IMR-90 (cell line): ENCODE measurements at regions not wholly inside any gene's neighbourhood (a gene's known extent, or its start where the extent isn't known, plus 50 kb on each side); places are given as distances from the start of the nearest gene placed in this dataset.

ENCODE experiments used
- ATAC-seq: fragments of 200-7000 bp; cut with Tn5 transposase; 2 replicates; pipeline ENCODE4 v1.9.1; 2020; ENCODE audit warnings: low read depth, mild to moderate bottlenecking, moderate library complexity
- BruUV-seq: library from RNA; stranded (reverse); fragments of 400-500 nt; replicated peaks from 2 replicates; lab custom pipeline; 2021; lab: Mats Ljungman, UMichigan
- CTCF ChIA-PET: fragments of 300-600 bp; formaldehyde crosslinking; extraction: SDS; loops from one replicate; lab custom pipeline; 2021; ENCODE audit warnings: antibody characterized with exemption; lab: Yijun Ruan, JAX
- POLR2A ChIA-PET: fragments of 300-600 bp; sonication (Branson Sonifier 250); formaldehyde crosslinking; loops from one replicate; lab custom pipeline; 2022; ENCODE audit warnings: antibody characterized with exemption; ENCODE audit not compliant: unreplicated experiment; lab: Charles Lee
- DNase-seq: peaks from one replicate; pipeline ENCODE4 v3.0.0; 2013
- H2AFZ ChIP-seq: replicated peaks from 2 replicates; pipeline ENCODE3; 2013; ENCODE audit warnings: low read length, mild to moderate bottlenecking; ENCODE audit not compliant: poor library complexity
- H2AK5ac ChIP-seq: 2 replicates; pipeline ENCODE4 v1.6.1; 2013; ENCODE audit warnings: low read depth, low read length, inconsistent platforms
- H2AK9ac ChIP-seq: replicated peaks from 2 replicates; pipeline ENCODE3; 2013; ENCODE audit warnings: mild to moderate bottlenecking, low read depth, low read length, moderate library complexity; ENCODE audit not compliant: poor library complexity
- H2BK120ac ChIP-seq: 2 replicates; pipeline ENCODE4 v1.6.1; 2013; ENCODE audit warnings: low read depth, low read length, inconsistent platforms
- H2BK15ac ChIP-seq: 3 replicates; pipeline ENCODE4 v1.6.1; 2013; ENCODE audit warnings: low read depth, low read length, inconsistent platforms
- H2BK20ac ChIP-seq: 2 replicates; pipeline ENCODE4 v1.6.1; 2013; ENCODE audit warnings: low read depth, mild to moderate bottlenecking, inconsistent platforms, low read length, moderate library complexity
- H2BK5ac ChIP-seq: 2 replicates; pipeline ENCODE4 v1.6.1; 2013; ENCODE audit warnings: mild to moderate bottlenecking, low read depth, low read length, inconsistent platforms; ENCODE audit not compliant: poor library complexity, severe bottlenecking
- H3K14ac ChIP-seq: replicated peaks from 2 replicates; pipeline ENCODE4 v1.6.1; 2013; ENCODE audit warnings: low read depth, low read length, inconsistent platforms
- H3K18ac ChIP-seq: 2 replicates; pipeline ENCODE4 v1.6.1; 2013; ENCODE audit warnings: low read depth, low read length, control low read depth
- H3K23ac ChIP-seq: 2 replicates; pipeline ENCODE4 v1.6.1; 2013; ENCODE audit warnings: low read depth, low read length, inconsistent platforms
- H3K27ac ChIP-seq: 2 replicates; pipeline ENCODE4 v1.5.1; 2013; ENCODE audit warnings: mild to moderate bottlenecking, control low read depth, low read length; ENCODE audit not compliant: insufficient read depth
- H3K27me3 ChIP-seq: 2 replicates; pipeline ENCODE4 v1.6.1; 2013; ENCODE audit warnings: low read length; ENCODE audit not compliant: control insufficient read depth, insufficient read depth
- H3K36me3 ChIP-seq: 2 replicates; pipeline ENCODE4 v1.6.1; 2013; ENCODE audit warnings: low read length, mixed read lengths; ENCODE audit not compliant: control insufficient read depth, insufficient read depth
- H3K4ac ChIP-seq: 2 replicates; pipeline ENCODE4 v1.6.1; 2013; ENCODE audit warnings: low read depth, low read length, inconsistent platforms
- H3K4me1 ChIP-seq: 2 replicates; pipeline ENCODE4 v1.6.1; 2013; ENCODE audit warnings: low read length, mixed read lengths; ENCODE audit not compliant: control insufficient read depth, insufficient read depth
- H3K4me2 ChIP-seq: 2 replicates; pipeline ENCODE4 v1.6.1; 2013; ENCODE audit warnings: low read depth, mild to moderate bottlenecking, control low read depth, low read length, moderate library complexity
- H3K4me3 ChIP-seq: 2 replicates; pipeline ENCODE4 v1.5.1; 2013; ENCODE audit warnings: low read depth, mild to moderate bottlenecking, control low read depth, low read length, moderate library complexity; ENCODE audit not compliant: insufficient read depth
- H3K56ac ChIP-seq: 2 replicates; pipeline ENCODE4 v1.6.1; 2013; ENCODE audit warnings: low read length, inconsistent platforms; ENCODE audit not compliant: insufficient read depth; ENCODE audit errors: extremely low read depth
- H3K79me1 ChIP-seq, 2 experiments: 2 replicates each; pipeline ENCODE4 v1.6.1; 2013; ENCODE audit warnings: low read length in 2 of 2, inconsistent platforms in 1 of 2, low read depth in 1 of 2
- H3K9ac ChIP-seq: 2 replicates; pipeline ENCODE4 v1.6.1; 2013; ENCODE audit warnings: low read depth, low read length, control low read depth
- H3K9me1 ChIP-seq: 2 replicates; pipeline ENCODE4 v1.6.1; 2013; ENCODE audit warnings: low read length, inconsistent platforms; ENCODE audit not compliant: insufficient read depth
- H3K9me3 ChIP-seq: 2 replicates; pipeline ENCODE4 v1.6.1; 2013; ENCODE audit warnings: low read length; ENCODE audit not compliant: control insufficient read depth, insufficient read depth
- H4K20me1 ChIP-seq: 2 replicates; pipeline ENCODE4 v1.6.1; 2013; ENCODE audit warnings: low read length, inconsistent platforms; ENCODE audit not compliant: insufficient read depth
- H4K5ac ChIP-seq: 2 replicates; pipeline ENCODE4 v1.6.1; 2013; ENCODE audit warnings: mild to moderate bottlenecking, low read depth, low read length, control low read depth
- H4K8ac ChIP-seq, 2 experiments: 2 replicates each; pipeline ENCODE4 v1.6.1; 2013; ENCODE audit warnings: low read depth in 2 of 2, low read length in 2 of 2, control low read depth in 1 of 2, inconsistent platforms in 1 of 2
- H4K91ac ChIP-seq: 2 replicates; pipeline ENCODE4 v1.6.1; 2013; ENCODE audit warnings: low read depth, low read length, inconsistent platforms; ENCODE audit not compliant: insufficient read depth
- BHLHE40 ChIP-seq: fragments of 150-350 bp; IDR thresholded peaks from 2 replicates; pipeline ENCODE4 v1.6.1; 2016; ENCODE audit warnings: mild to moderate bottlenecking, low read depth, low read length
- CEBPB ChIP-seq: IDR thresholded peaks from 2 replicates; pipeline ENCODE4 v1.6.1; 2012; ENCODE audit warnings: low read depth, low read length, improper control_type of control experiment
- CHD1 ChIP-seq: IDR thresholded peaks from 2 replicates; pipeline ENCODE4 v1.6.1; 2012; ENCODE audit warnings: low read depth, low read length, improper control_type of control experiment
- FOS ChIP-seq: fragments of 150-350 bp; IDR thresholded peaks from 2 replicates; pipeline ENCODE4 v1.6.1; 2016; ENCODE audit warnings: low read depth, low read length
- MAFK ChIP-seq: IDR thresholded peaks from 2 replicates; pipeline ENCODE4 v1.6.1; 2012; ENCODE audit warnings: low read depth, low read length, improper control_type of control experiment
- MAZ ChIP-seq: IDR thresholded peaks from 2 replicates; pipeline ENCODE4 v1.6.1; 2012; ENCODE audit warnings: low read depth, mild to moderate bottlenecking, low read length, improper control_type of control experiment, moderate library complexity, borderline replicate concordance
- MXI1 ChIP-seq: IDR thresholded peaks from 2 replicates; pipeline ENCODE4 v1.6.1; 2012; ENCODE audit warnings: low read depth, mild to moderate bottlenecking, low read length, moderate library complexity, borderline replicate concordance
- NFE2L2 ChIP-seq: fragments of 150-350 bp; IDR thresholded peaks from 2 replicates; pipeline ENCODE4 v1.6.1; 2016; ENCODE audit warnings: low read depth, mild to moderate bottlenecking, low read length
- POLR2A ChIP-seq: IDR thresholded peaks from 2 replicates; pipeline ENCODE4 v1.6.1; 2012; ENCODE audit warnings: mild to moderate bottlenecking, low read depth, low read length
- RAD21 ChIP-seq: IDR thresholded peaks from 2 replicates; pipeline ENCODE4 v1.6.1; 2012; ENCODE audit warnings: low read length, improper control_type of control experiment
- RFX5 ChIP-seq: IDR thresholded peaks from 2 replicates; pipeline ENCODE4 v1.8.0; 2012; ENCODE audit warnings: low read depth, mild to moderate bottlenecking, low read length, moderate library complexity
- SMC3 ChIP-seq: fragments of 150-350 bp; IDR thresholded peaks from 2 replicates; pipeline ENCODE4 v1.6.1; 2016; ENCODE audit warnings: low read depth, mild to moderate bottlenecking, antibody characterized with exemption, low read length, moderate library complexity
- WGBS, 2 experiments: methylation state at CpG; one replicate each; pipeline versions ENCODE4 v1.1.5 to v1.1.7; 2013; ENCODE audit warnings: missing lambda C conversion rate in 2 of 2; ENCODE audit not compliant: insufficient read length in 1 of 2; ENCODE audit errors: extremely low coverage in 2 of 2; 5-methylcytosine and 5-hydroxymethylcytosine counted together
- dilution Hi-C: fragments of 300-500 bp; cut with HindIII; formaldehyde crosslinking; loops from one replicate; pipeline ENCODE4 v1.14.3; 2018; ENCODE audit warnings: low sequenced_read_pairs; ENCODE audit not compliant: unreplicated experiment
- in situ Hi-C: fragments of 300-500 bp; cut with MboI; formaldehyde crosslinking; loops from 3 replicates; pipeline ENCODE4 v1.14.3; 2019; ENCODE audit warnings: low sequenced_read_pairs, inconsistent platforms, mixed read lengths
- intact Hi-C: fragments of 100-400 bp; cut with micrococcal nuclease; formaldehyde crosslinking; loops from 2 replicates; pipeline ENCODE4 v1.10.0; 2022
- TF ChIP-seq, protein P1 (sequence below): fragments of 150-350 bp; IDR thresholded peaks from 2 replicates; pipeline ENCODE4 v1.6.1; 2016; ENCODE audit warnings: low read depth, mild to moderate bottlenecking, low read length, moderate library complexity, borderline replicate concordance
- TF ChIP-seq, protein P2 (sequence below): fragments of 150-350 bp; IDR thresholded peaks from 2 replicates; pipeline ENCODE4 v1.6.1; 2017; ENCODE audit warnings: mild to moderate bottlenecking, antibody characterized with exemption, low read length, low read depth
- TF ChIP-seq, protein P3 (sequence below): conservative IDR thresholded peaks from 2 replicates; pipeline ENCODE4 v1.5.1; 2012; ENCODE audit warnings: mild to moderate bottlenecking, low read depth, low read length, improper control_type of control experiment

DNA sequence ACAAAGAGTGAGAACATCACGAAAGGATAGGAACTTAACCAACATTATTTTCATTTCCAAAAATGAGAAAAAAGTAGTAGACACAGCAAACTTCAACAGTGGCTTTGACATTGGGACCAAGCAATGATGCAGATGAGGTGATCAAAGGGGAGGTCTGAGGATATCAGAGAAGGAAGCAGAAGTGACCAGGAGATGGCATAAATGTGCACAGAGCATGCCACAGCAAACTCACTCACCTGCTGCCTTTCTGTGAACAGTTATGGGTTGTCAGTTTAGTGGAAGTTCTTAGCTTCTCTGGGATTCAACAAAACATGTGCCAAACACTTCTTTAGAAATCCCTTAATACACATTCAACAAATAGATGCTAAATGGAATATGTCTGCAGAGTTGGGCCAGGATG, 290.1 kb downstream of the PLPP3 start:
- Histone ChIP-seq H3K18ac (no peak overlapping the region), H4K5ac (no peak overlapping the region), H2AK5ac (no peak overlapping the region), H3K27ac (no peak overlapping the region), H2BK20ac (no peak overlapping the region), H3K23ac (no peak overlapping the region), H3K14ac (no peak overlapping the region), H3K4me2 (no peak overlapping the region), H4K8ac (no peak overlapping the region), H3K56ac (no peak overlapping the region), H2AFZ (no peak overlapping the region), H3K36me3 (no peaks in the 10 kb centered on the region), H3K4me3 (no peak overlapping the region), H4K91ac (no peak overlapping the region), H3K9ac (no peak overlapping the region), H3K27me3 (no peaks in the 10 kb centered on the region), H3K79me1 (no peaks in the 10 kb centered on the region), H2AK9ac (no peak overlapping the region), H2BK5ac (no peak overlapping the region), H3K9me3 (no peaks in the 10 kb centered on the region), H3K4ac (no peak overlapping the region), H3K4me1 (no peaks in the 10 kb centered on the region; the same call in 1 of the 2 replicates), H2BK120ac (no peak overlapping the region), H2BK15ac (no peak overlapping the region), H4K20me1 (no peaks in the 10 kb centered on the region), H3K9me1 (no peaks in the 10 kb centered on the region; the same call in 1 of the 2 replicates)
- no peak for TF ChIP-seq SMC3
- TF ChIP-seq, protein P1, sequence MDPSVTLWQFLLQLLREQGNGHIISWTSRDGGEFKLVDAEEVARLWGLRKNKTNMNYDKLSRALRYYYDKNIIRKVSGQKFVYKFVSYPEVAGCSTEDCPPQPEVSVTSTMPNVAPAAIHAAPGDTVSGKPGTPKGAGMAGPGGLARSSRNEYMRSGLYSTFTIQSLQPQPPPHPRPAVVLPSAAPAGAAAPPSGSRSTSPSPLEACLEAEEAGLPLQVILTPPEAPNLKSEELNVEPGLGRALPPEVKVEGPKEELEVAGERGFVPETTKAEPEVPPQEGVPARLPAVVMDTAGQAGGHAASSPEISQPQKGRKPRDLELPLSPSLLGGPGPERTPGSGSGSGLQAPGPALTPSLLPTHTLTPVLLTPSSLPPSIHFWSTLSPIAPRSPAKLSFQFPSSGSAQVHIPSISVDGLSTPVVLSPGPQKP = no peak
- TF ChIP-seq CHD1 = no peak
- no peak for TF ChIP-seq BHLHE40
- no peak for TF ChIP-seq RFX5
- TF ChIP-seq CEBPB = no peak
- no peak for TF ChIP-seq POLR2A
- TF ChIP-seq, protein P2, sequence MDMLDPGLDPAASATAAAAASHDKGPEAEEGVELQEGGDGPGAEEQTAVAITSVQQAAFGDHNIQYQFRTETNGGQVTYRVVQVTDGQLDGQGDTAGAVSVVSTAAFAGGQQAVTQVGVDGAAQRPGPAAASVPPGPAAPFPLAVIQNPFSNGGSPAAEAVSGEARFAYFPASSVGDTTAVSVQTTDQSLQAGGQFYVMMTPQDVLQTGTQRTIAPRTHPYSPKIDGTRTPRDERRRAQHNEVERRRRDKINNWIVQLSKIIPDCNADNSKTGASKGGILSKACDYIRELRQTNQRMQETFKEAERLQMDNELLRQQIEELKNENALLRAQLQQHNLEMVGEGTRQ = no peak
- TF ChIP-seq RAD21 = no peak
- no peak for TF ChIP-seq MAZ
- no peak for TF ChIP-seq NFE2L2
- TF ChIP-seq FOS = no peak
- TF ChIP-seq, protein P3, sequence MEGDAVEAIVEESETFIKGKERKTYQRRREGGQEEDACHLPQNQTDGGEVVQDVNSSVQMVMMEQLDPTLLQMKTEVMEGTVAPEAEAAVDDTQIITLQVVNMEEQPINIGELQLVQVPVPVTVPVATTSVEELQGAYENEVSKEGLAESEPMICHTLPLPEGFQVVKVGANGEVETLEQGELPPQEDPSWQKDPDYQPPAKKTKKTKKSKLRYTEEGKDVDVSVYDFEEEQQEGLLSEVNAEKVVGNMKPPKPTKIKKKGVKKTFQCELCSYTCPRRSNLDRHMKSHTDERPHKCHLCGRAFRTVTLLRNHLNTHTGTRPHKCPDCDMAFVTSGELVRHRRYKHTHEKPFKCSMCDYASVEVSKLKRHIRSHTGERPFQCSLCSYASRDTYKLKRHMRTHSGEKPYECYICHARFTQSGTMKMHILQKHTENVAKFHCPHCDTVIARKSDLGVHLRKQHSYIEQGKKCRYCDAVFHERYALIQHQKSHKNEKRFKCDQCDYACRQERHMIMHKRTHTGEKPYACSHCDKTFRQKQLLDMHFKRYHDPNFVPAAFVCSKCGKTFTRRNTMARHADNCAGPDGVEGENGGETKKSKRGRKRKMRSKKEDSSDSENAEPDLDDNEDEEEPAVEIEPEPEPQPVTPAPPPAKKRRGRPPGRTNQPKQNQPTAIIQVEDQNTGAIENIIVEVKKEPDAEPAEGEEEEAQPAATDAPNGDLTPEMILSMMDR = no peak
- no peak for TF ChIP-seq MXI1
- no peak for TF ChIP-seq MAFK
- dilution Hi-C loops (no loop called here), in situ Hi-C loops (no loop called here), intact Hi-C loops (no loop called here)
- no CpG with 5 or more reads among the region's 1 CpG for WGBS, 2 experiments
- DNase-seq (no peak), ATAC-seq (no peak)
- ChIA-PET CTCF (no interaction called here), POLR2A (interaction anchor here (0.6 kb wide), 1 partner anchor 1200 kb away, joined by 5 read pairs; no protein-coding TSS in a partner anchor)
- BruUV-seq = no TSS peak
